Lung (tissue), 11 donors: ENCODE measurements at regions not wholly inside any gene's neighbourhood (a gene's known extent, or its start where the extent isn't known, plus 50 kb on each side); places are given as distances from the start of the nearest gene placed in this dataset.

Experiments
- ATAC-seq: fragments of 200-7000 bp; cut with Tn5 transposase; one replicate; pipeline ENCODE4 v1.9.1; 2020; ENCODE audit warnings: moderate number of reproducible peaks; ENCODE audit not compliant: insufficient read depth, low FRiP score
- DNase-seq, 3 donors: peaks; one replicate each; pipeline ENCODE4 v3.0.0-alpha.2; 2013 to 2017
- H3K27ac ChIP-seq, 2 donors: one replicate each; pipeline ENCODE4 v1.5.1; 2013; ENCODE audit warnings: mild to moderate bottlenecking in 2 of 2, moderate library complexity in 2 of 2, control low read depth in 1 of 2, inconsistent platforms in 1 of 2, low read depth in 1 of 2, low read length in 1 of 2
- H3K27me3 ChIP-seq, 3 donors: one replicate each; pipeline ENCODE4 v1.5.1; 2013; ENCODE audit warnings: low read length in 2 of 3; ENCODE audit not compliant: control insufficient read depth in 3 of 3, insufficient read depth in 3 of 3
- H3K36me3 ChIP-seq, 4 donors: one replicate each; pipeline ENCODE4 v1.5.1; 2013; ENCODE audit warnings: low read length in 4 of 4, mild to moderate bottlenecking in 1 of 4, moderate library complexity in 1 of 4; ENCODE audit not compliant: control insufficient read depth in 4 of 4, insufficient read depth in 4 of 4
- H3K4me1 ChIP-seq, 5 donors: one replicate each; pipeline ENCODE4 v1.5.1; 2013; ENCODE audit warnings: low read length in 5 of 5, mild to moderate bottlenecking in 2 of 5, moderate library complexity in 1 of 5; ENCODE audit not compliant: control insufficient read depth in 5 of 5, insufficient read depth in 5 of 5
- H3K4me3 ChIP-seq: one replicate; pipeline ENCODE4 v1.5.1; 2013; ENCODE audit warnings: mild to moderate bottlenecking, control low read depth, moderate library complexity
- H3K9ac ChIP-seq, 2 donors: one replicate each; pipeline ENCODE4 v1.5.1; 2013; ENCODE audit warnings: low read length in 2 of 2, control low read depth in 1 of 2; ENCODE audit not compliant: insufficient read depth in 1 of 2
- H3K9me3 ChIP-seq, 4 donors: one replicate each; pipeline ENCODE4 v1.5.1; 2013; ENCODE audit warnings: low read length in 3 of 4, mild to moderate bottlenecking in 1 of 4, moderate library complexity in 1 of 4; ENCODE audit not compliant: control insufficient read depth in 4 of 4, insufficient read depth in 3 of 4
- whole genome bisulfite sequencing, 2 donors: extraction: QIAGEN DNeasy Blood & Tissue Kit; methylation state at CpG; one replicate each; pipeline ENCODE4 v1.1.7; 2013; 5-methylcytosine and 5-hydroxymethylcytosine counted together
- TF ChIP-seq, protein P1 (sequence below): IDR thresholded peaks from 2 replicates; pipeline ENCODE4 v1.5.1; 2012; ENCODE audit warnings: mild to moderate bottlenecking; ENCODE audit errors: control extremely low read depth, extremely low read depth
- donor health status: control.
- donor health status: control.
- donor health status: Bipolar disorder and iron deficiency.
- donor health status: healthy.
- donor health status: DM: yes; HTN: yes; CAD: no.

- TF ChIP-seq, protein P1, sequence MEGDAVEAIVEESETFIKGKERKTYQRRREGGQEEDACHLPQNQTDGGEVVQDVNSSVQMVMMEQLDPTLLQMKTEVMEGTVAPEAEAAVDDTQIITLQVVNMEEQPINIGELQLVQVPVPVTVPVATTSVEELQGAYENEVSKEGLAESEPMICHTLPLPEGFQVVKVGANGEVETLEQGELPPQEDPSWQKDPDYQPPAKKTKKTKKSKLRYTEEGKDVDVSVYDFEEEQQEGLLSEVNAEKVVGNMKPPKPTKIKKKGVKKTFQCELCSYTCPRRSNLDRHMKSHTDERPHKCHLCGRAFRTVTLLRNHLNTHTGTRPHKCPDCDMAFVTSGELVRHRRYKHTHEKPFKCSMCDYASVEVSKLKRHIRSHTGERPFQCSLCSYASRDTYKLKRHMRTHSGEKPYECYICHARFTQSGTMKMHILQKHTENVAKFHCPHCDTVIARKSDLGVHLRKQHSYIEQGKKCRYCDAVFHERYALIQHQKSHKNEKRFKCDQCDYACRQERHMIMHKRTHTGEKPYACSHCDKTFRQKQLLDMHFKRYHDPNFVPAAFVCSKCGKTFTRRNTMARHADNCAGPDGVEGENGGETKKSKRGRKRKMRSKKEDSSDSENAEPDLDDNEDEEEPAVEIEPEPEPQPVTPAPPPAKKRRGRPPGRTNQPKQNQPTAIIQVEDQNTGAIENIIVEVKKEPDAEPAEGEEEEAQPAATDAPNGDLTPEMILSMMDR = no peak
- no peaks in the 10 kb centered on the region for H3K9me3 ChIP-seq
- H3K4me3 ChIP-seq = no peak overlapping the region
- no peak overlapping the region for H3K9ac ChIP-seq
- DNase-seq (no peak), ATAC-seq (no peak)
- H3K36me3 ChIP-seq = no peaks in the 10 kb centered on the region
- 65 to 77% methylated on average over 2 of the region's 2 CpGs for WGBS, 2 donors
- H3K4me1 ChIP-seq = no peaks in the 10 kb centered on the region
- H3K27ac ChIP-seq = no peak overlapping the region
- no peaks in the 10 kb centered on the region for H3K27me3 ChIP-seq
Observed at GRCh38 chr3:180409883-180410282, 192.1 kb upstream of the TTC14 start.

GRCh38 chr3:180414157-180414556 lies 187.8 kb upstream of the TTC14 start:
- Histone ChIP-seq H3K9me3 (no peaks in the 10 kb centered on the region), H3K27me3 (no peaks in the 10 kb centered on the region), H3K4me1 (no peaks in the 10 kb centered on the region), H3K36me3 (no peaks in the 10 kb centered on the region), H3K9ac (no peak overlapping the region), H3K4me3 (no peak overlapping the region), H3K27ac (no peak overlapping the region)
- TF ChIP-seq, protein P1 = no peak
- no peak for DNase-seq
- ATAC-seq = no peak

- Histone ChIP-seq H3K4me3 (no peak overlapping the region), H3K27me3 (no peaks in the 10 kb centered on the region), H3K9ac (no peak overlapping the region), H3K36me3 (no peaks in the 10 kb centered on the region), H3K9me3 (no peaks in the 10 kb centered on the region), H3K4me1 (no peaks in the 10 kb centered on the region), H3K27ac (no peak overlapping the region)
- 60 to 71% methylated on average over 2 of the region's 2 CpGs for WGBS, 2 donors
- DNase-seq (no peak), ATAC-seq (no peak)
- TF ChIP-seq, protein P1 = no peak
Observed at GRCh38 chr3:180416111-180416594, 185.8 kb upstream of the TTC14 start.

- no peak overlapping the region for H3K9ac ChIP-seq
- DNase-seq (no peak), ATAC-seq (no peak)
- H3K36me3 ChIP-seq = no peaks in the 10 kb centered on the region
- H3K9me3 ChIP-seq = no peaks in the 10 kb centered on the region
- H3K27me3 ChIP-seq = no peaks in the 10 kb centered on the region
- no peaks in the 10 kb centered on the region for H3K4me1 ChIP-seq
- no peak overlapping the region for H3K4me3 ChIP-seq
- no peak overlapping the region for H3K27ac ChIP-seq
- TF ChIP-seq, protein P1 = no peak
Observed at GRCh38 chr3:180417241-180417640, 184.7 kb upstream of the TTC14 start.
